HCT116 (cell line): ENCODE measurements at regions not wholly inside any gene's neighbourhood (a gene's known extent, or its start where the extent isn't known, plus 50 kb on each side); places are given as distances from the start of the nearest gene placed in this dataset.

Source experiments
- ATAC-seq: fragments of 200-7000 bp; cut with Tn5 transposase; 2 replicates; pipeline ENCODE4 v1.9.1; 2020; ENCODE audit warnings: mild to moderate bottlenecking, moderate library complexity
- BruUV-seq: library from RNA; stranded (reverse); fragments of 400-500 nt; replicated peaks from 2 replicates; lab custom pipeline; 2021; lab: Mats Ljungman, UMichigan
- CTCF ChIA-PET: fragments of 300-600 bp; sonication (Branson Sonifier 250); formaldehyde crosslinking; loops from one replicate; lab custom pipeline; 2021; ENCODE audit warnings: antibody characterized with exemption; lab: Charles Lee
- POLR2A ChIA-PET: fragments of 300-600, 350-600 bp; sonication (Branson Sonifier 250); formaldehyde crosslinking; loops from one replicate; lab custom pipeline; 2021; ENCODE audit warnings: antibody characterized with exemption; lab: Charles Lee
- RAD21 ChIA-PET, 2 experiments: fragments of 300-600 bp; sonication (Branson Sonifier 250); formaldehyde crosslinking; loops; one replicate each; lab custom pipeline; 2023; ENCODE audit warnings: low total read pairs in 2 of 2; ENCODE audit not compliant: uncharacterized antibody in 2 of 2, unreplicated experiment in 2 of 2, low non-redundant PET in 1 of 2; lab: Charles Lee
- DNase-seq: peaks from one replicate; pipeline ENCODE4 v3.0.0-alpha.2; 2010; ENCODE audit warnings: low read depth, low spot score
- H2AFZ ChIP-seq: fragments of 200-600 bp; shearing (Covaris generic), sonication (generic); 2 replicates; pipeline ENCODE4 v1.6.1; 2017; ENCODE audit warnings: low read depth, mixed run types, mixed read lengths, antibody characterized with exemption, low read length; ENCODE audit not compliant: poor library complexity, severe bottlenecking
- H3K27ac ChIP-seq: 2 replicates; pipeline ENCODE4 v1.5.1; 2012; ENCODE audit warnings: low read depth, low read length
- H3K27me3 ChIP-seq: fragments of 200-600 bp; sonication (generic); 2 replicates; pipeline ENCODE4 v1.6.1; 2016; ENCODE audit warnings: mixed run types, low read length, mixed read lengths; ENCODE audit not compliant: insufficient read depth
- H3K36me3 ChIP-seq, 2 experiments: fragments of 200-500 bp in 1 of 2; fragments of 200-600 bp in 1 of 2; sonication (Bioruptor generic) in 1 of 2; sonication (generic) in 1 of 2; 2 replicates each; pipeline versions ENCODE4 v1.5.1 to v1.6.1; 2014 to 2016; ENCODE audit warnings: low read length in 2 of 2, inconsistent platforms in 1 of 2, mixed read lengths in 1 of 2, mixed run types in 1 of 2; ENCODE audit not compliant: insufficient read depth in 2 of 2, control insufficient read depth in 1 of 2
- H3K4me1 ChIP-seq, 2 experiments: fragments of 200-600 bp in 1 of 2; sonication (generic) in 1 of 2; 2 replicates each; pipeline versions ENCODE4 v1.5.1 to v1.6.1; 2012 to 2017; ENCODE audit warnings: low read length in 2 of 2, inconsistent platforms in 1 of 2, mild to moderate bottlenecking in 1 of 2, mixed read lengths in 1 of 2, mixed run types in 1 of 2, moderate library complexity in 1 of 2; ENCODE audit not compliant: insufficient read depth in 2 of 2, control insufficient read depth in 1 of 2
- H3K4me2 ChIP-seq: fragments of 200-600 bp; sonication (generic); 2 replicates; pipeline ENCODE4 v1.6.1; 2017; ENCODE audit warnings: mixed run types, low read length, mixed read lengths
- H3K4me3 ChIP-seq, 2 experiments: fragments of 200-600 bp in 1 of 2; sonication (generic) in 1 of 2; replicated peaks in 1 of 2; 2 replicates each; pipeline ENCODE4 v1.5.1; 2011 to 2016; ENCODE audit warnings: low read length in 2 of 2, control low read depth in 1 of 2, low read depth in 1 of 2, mild to moderate bottlenecking in 1 of 2, mixed read lengths in 1 of 2, mixed run types in 1 of 2
- H3K79me2 ChIP-seq: fragments of 200-600 bp; sonication (generic); 2 replicates; pipeline ENCODE4 v1.6.1; 2017; ENCODE audit warnings: mild to moderate bottlenecking, mixed run types, low read length, moderate library complexity, mixed read lengths; ENCODE audit not compliant: insufficient read depth
- H3K9ac ChIP-seq: fragments of 200-600 bp; sonication (generic); 2 replicates; pipeline ENCODE4 v1.6.1; 2016; ENCODE audit warnings: low read length, mixed read lengths
- H3K9me2 ChIP-seq: fragments of 200-600 bp; sonication (generic), shearing (Covaris generic); 2 replicates; pipeline ENCODE4 v1.6.1; 2017; ENCODE audit warnings: mixed run types, mild to moderate bottlenecking, moderate library complexity; ENCODE audit not compliant: insufficient read depth
- H3K9me3 ChIP-seq, 2 experiments: fragments of 200-500 bp in 1 of 2; fragments of 200-600 bp in 1 of 2; sonication (Bioruptor generic) in 1 of 2; sonication (generic) in 1 of 2; 2 replicates each; pipeline ENCODE4 v1.6.1; 2014 to 2017; ENCODE audit warnings: low read length in 2 of 2, mixed read lengths in 2 of 2, inconsistent platforms in 1 of 2, low read depth in 1 of 2, mild to moderate bottlenecking in 1 of 2, mixed run types in 1 of 2, moderate library complexity in 1 of 2; ENCODE audit not compliant: control insufficient read depth in 1 of 2, insufficient read depth in 1 of 2
- H4K20me1 ChIP-seq: fragments of 200-600 bp; sonication (generic), shearing (Covaris generic); 2 replicates; pipeline ENCODE4 v1.6.1; 2017; ENCODE audit warnings: mixed run types, mild to moderate bottlenecking, moderate library complexity; ENCODE audit not compliant: insufficient read depth
- POLR2AphosphoS5 ChIP-seq: IDR thresholded peaks from 2 replicates; pipeline ENCODE4 v1.6.1; 2011; ENCODE audit warnings: mild to moderate bottlenecking, low read depth, low read length, moderate library complexity
- SRF ChIP-seq: IDR thresholded peaks from 2 replicates; pipeline ENCODE4 v1.6.1; 2012; ENCODE audit warnings: low read depth
- YY1 ChIP-seq: IDR thresholded peaks from 2 replicates; pipeline ENCODE4 v1.6.1; 2011; ENCODE audit warnings: low read length, low read depth, moderate library complexity, mild to moderate bottlenecking; ENCODE audit not compliant: insufficient replicate concordance; ENCODE audit errors: extremely low read depth
- intact Hi-C: fragments of 100-400 bp; cut with micrococcal nuclease; formaldehyde crosslinking; loops from 2 replicates; pipeline ENCODE4 v1.10.0; 2022
- TF ChIP-seq, protein P1 (sequence below): IDR thresholded peaks from 2 replicates; pipeline ENCODE4 v1.6.1; 2011; ENCODE audit warnings: mild to moderate bottlenecking, low read length, moderate library complexity; ENCODE audit not compliant: insufficient replicate concordance; ENCODE audit errors: extremely low read depth

DNA sequence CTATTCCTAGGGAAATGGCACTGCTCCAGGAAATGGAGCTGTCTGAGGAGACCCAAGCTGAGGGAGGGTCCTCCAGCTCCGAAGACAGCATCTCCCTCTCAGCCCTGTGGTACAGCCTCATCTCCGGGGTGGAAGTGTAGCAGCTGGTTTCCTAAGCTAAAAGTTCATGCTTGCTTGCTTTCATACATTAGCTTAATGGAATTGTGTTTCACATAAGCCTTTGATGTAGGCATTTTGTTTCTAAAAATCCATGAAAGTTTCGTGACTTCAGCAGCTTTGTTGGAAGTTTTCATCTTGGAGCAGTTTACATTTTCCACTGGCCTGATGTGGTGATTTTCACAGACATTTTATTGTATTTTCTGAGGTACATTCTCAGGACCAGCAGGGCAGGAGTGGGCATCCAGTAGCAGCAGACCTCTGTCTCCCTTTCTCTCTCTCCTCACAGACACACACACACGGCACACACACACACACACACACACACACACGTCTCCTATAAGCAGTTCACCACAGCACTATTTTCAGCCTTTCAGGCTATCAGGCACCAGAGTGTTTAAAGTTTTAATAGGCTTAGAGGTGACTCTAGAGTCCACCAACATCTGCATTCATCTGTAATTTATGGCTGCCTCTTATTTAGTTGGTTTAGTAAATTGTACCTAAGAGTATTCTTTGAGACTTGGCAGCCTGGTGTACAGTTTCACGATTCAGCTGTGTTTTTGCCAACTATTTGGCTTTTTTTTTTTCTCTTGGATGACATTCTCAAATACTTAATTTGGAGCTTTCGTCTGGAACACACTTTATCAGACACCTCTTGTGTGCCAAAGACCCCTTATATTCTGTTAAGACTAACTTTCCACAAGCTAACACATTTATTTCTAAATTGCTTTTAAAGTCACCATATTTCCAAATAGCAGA, 225.8 kb upstream of the SFRP2 start:
- Histone ChIP-seq H3K9ac (no peak overlapping the region), H3K4me3 (no peak overlapping the region), H3K4me2 (no peak overlapping the region), H3K79me2 (no peaks in the 10 kb centered on the region), H3K36me3 (no peaks in the 10 kb centered on the region), H3K9me3 (no peaks in the 10 kb centered on the region), H3K9me2 (no peaks in the 10 kb centered on the region), H4K20me1 (no peaks in the 10 kb centered on the region), H3K27me3 (no peaks in the 10 kb centered on the region), H3K4me1 (no peaks in the 10 kb centered on the region), H2AFZ (no peak overlapping the region), H3K27ac (no peak overlapping the region)
- RAD21 ChIA-PET, result no interaction called here
- DNase-seq (no peak), ATAC-seq (no peak)
- POLR2A ChIA-PET, result no interaction called here
- CTCF ChIA-PET, result no interaction called here
- intact Hi-C loops, result no loop called here
- no peak for TF ChIP-seq POLR2AphosphoS5
- no TSS peak for BruUV-seq

DNA sequence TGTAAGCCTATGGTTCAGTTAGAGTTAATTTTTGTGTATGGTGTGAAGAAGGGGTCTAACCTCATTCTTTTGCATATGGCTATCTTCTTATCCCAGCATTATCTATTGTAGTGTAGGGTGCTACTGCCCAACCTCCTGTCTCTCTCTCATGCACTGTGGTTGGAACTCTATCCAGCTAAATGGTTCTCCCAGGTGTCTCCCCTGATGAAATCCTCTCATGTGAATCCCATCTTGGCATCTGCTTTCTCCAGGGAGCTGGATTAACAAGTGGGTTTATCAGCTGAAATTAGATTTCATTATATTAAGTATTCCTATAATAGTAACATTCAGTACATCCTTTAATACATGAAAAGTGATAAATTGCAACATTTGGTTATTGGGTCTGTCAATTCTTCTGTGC, 224.7 kb upstream of the SFRP2 start:
- no peak overlapping the region for H3K4me2 ChIP-seq
- intact Hi-C loops, result no loop called here
- H3K79me2 ChIP-seq, result no peaks in the 10 kb centered on the region
- ATAC-seq (no peak), DNase-seq (no peak)
- no peaks in the 10 kb centered on the region for H3K9me3 ChIP-seq
- no peak overlapping the region for H2AFZ ChIP-seq
- no peak overlapping the region for H3K9ac ChIP-seq
- H3K27ac ChIP-seq, result no peak overlapping the region
- no peaks in the 10 kb centered on the region for H3K27me3 ChIP-seq
- TF ChIP-seq, protein P1, sequence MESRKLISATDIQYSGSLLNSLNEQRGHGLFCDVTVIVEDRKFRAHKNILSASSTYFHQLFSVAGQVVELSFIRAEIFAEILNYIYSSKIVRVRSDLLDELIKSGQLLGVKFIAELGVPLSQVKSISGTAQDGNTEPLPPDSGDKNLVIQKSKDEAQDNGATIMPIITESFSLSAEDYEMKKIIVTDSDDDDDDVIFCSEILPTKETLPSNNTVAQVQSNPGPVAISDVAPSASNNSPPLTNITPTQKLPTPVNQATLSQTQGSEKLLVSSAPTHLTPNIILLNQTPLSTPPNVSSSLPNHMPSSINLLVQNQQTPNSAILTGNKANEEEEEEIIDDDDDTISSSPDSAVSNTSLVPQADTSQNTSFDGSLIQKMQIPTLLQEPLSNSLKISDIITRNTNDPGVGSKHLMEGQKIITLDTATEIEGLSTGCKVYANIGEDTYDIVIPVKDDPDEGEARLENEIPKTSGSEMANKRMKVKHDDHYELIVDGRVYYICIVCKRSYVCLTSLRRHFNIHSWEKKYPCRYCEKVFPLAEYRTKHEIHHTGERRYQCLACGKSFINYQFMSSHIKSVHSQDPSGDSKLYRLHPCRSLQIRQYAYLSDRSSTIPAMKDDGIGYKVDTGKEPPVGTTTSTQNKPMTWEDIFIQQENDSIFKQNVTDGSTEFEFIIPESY, result no peak
- TF ChIP-seq SRF (no peak), YY1 (no peak)
- H3K4me1 ChIP-seq, result no peaks in the 10 kb centered on the region
- H3K4me3 ChIP-seq, result no peak overlapping the region
- no peaks in the 10 kb centered on the region for H4K20me1 ChIP-seq
- ChIA-PET RAD21 (no interaction called here), POLR2A (no interaction called here), CTCF (no interaction called here)
- no peaks in the 10 kb centered on the region for H3K9me2 ChIP-seq
- BruUV-seq, result no TSS peak
- no peaks in the 10 kb centered on the region for H3K36me3 ChIP-seq
